SH-SY5Y (cell line): ENCODE measurements at regions not wholly inside any gene's neighbourhood (a gene's known extent, or its start where the extent isn't known, plus 50 kb on each side); places are given as distances from the start of the nearest gene placed in this dataset.

Experiments used
- GATA2 ChIP-seq: IDR thresholded peaks from 2 replicates; pipeline ENCODE4 v1.6.1; 2011; ENCODE audit warnings: mild to moderate bottlenecking, low read depth, low read length
- GATA3 ChIP-seq: IDR thresholded peaks from 2 replicates; pipeline ENCODE4 v1.6.1; 2011; ENCODE audit warnings: low read depth, mild to moderate bottlenecking, low read length, moderate library complexity

- TF ChIP-seq GATA2, result no peak
- no peak for TF ChIP-seq GATA3
Observed at GRCh38 chr5:135710045-135710675, 124.3 kb upstream of the SLC25A48 start.
